ENCODE measurements at regions not wholly inside any gene's neighbourhood (a gene's known extent, or its start where the extent isn't known, plus 50 kb on each side); places are given as distances from the start of the nearest gene placed in this dataset.

DNA sequence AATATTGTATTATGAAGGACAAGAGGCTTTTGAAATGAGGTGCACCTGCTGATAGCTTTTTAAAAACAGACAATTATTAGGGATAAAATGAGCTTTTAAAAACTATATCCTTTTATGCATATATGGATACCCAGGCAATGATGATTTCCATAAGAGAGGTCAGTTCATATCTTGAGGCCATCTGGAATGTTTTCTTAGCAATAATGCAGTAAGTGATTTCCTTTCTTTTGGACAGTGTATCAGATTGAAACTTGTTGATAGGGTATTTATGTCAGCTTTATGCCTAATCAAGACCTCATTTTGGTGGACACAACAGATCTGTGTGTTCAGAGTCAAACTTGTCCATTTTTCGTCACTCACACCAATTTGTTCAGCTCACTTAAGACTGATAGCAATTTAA lies 413.5 kb upstream of the WWC1 start:
- Histone ChIP-seq H3K18ac (ENCODE audit: low read depth in 1 of 2, low read length in 2 of 2) (no peak overlapping the region), H2AK5ac (ENCODE audit: low read length, severe bottlenecking) (no peak overlapping the region), H3K23ac (ENCODE audit: low read length in 2 of 2) (no peak overlapping the region), H4K91ac (ENCODE audit: low read length) (no peak overlapping the region), H3K4me3 (ENCODE audit: insufficient read depth in 1 of 2, low read depth in 1 of 2, low read length in 2 of 2) (no peak overlapping the region), H3K79me1 (replicated peaks; ENCODE audit: low read length, poor library complexity, severe bottlenecking) (peaks cover 13% of the 10 kb centered on the region), H2AFZ (ENCODE audit: low read depth, low read length) (no peak overlapping the region), H3K14ac (ENCODE audit: low read length in 2 of 2) (no peak overlapping the region), H3K36me3 (ENCODE audit: control insufficient read depth in 1 of 2, insufficient read depth in 2 of 2, low read depth in 1 of 2, low read length in 2 of 2) (peaks cover 0 to 13% of the 10 kb centered on the region in 2 experiments), H3K9me3 (ENCODE audit: control insufficient read depth, low read length) (peaks cover 3% of the 10 kb centered on the region), H3K27ac (ENCODE audit: low read length, poor library complexity, severe bottlenecking) (no peak overlapping the region), H3K4me1 (ENCODE audit: control insufficient read depth, insufficient read depth, low read depth, low read length) (peaks cover under 1% of the 10 kb centered on the region), H2BK15ac (ENCODE audit: low read depth, poor library complexity, severe bottlenecking) (no peak overlapping the region), H3K4me2 (ENCODE audit: low read length, poor library complexity, severe bottlenecking) (no peak overlapping the region), H2BK5ac (ENCODE audit: low read depth, low read length, poor library complexity, severe bottlenecking) (no peak overlapping the region), H4K8ac (ENCODE audit: low read length) (no peak overlapping the region), H2BK120ac (ENCODE audit: low read depth, low read length) (no peak overlapping the region), H3K4ac (ENCODE audit: low read depth in 1 of 2, low read length in 2 of 2) (no peak overlapping the region), H3K27me3 (ENCODE audit: control insufficient read depth in 1 of 2, insufficient read depth in 1 of 2, low read length in 2 of 2) (peaks cover 0 to 2% of the 10 kb centered on the region in 2 experiments), H3K9ac (ENCODE audit: low read length) (no peak overlapping the region), H2BK12ac (ENCODE audit: low read length in 2 of 2) (no peak overlapping the region)
- no peak for DNase-seq
- WGBS = 100% methylated on average over 1 of the region's 1 CpG

DNA sequence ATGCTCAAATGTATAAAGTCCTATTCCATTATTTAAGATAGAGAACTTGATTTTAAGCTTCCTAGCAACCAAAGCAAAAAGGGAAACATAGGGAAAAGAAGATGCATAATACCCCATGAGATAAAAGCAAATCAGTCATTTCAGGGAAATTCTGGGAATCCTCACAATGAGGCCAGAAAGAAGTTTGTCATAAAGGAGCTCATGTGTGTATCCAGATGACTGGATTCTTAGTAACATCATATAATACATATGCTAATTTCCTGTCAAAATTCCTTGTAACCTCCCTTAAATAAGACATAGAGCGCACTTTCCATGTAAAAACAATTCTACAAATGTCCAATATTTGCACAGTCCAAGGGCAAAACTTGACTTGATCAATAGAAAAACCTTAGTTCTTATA lies 411.0 kb upstream of the WWC1 start:
- Histone ChIP-seq H3K4me1 (ENCODE audit: control insufficient read depth, insufficient read depth, low read depth, low read length) (no peaks in the 10 kb centered on the region), H3K9me3 (ENCODE audit: control insufficient read depth, low read length) (peaks cover 3% of the 10 kb centered on the region), H3K18ac (ENCODE audit: low read depth in 1 of 2, low read length in 2 of 2) (no peak overlapping the region), H3K4me2 (ENCODE audit: low read length, poor library complexity, severe bottlenecking) (no peak overlapping the region), H3K14ac (ENCODE audit: low read length in 2 of 2) (no peak overlapping the region), H4K8ac (ENCODE audit: low read length) (no peak overlapping the region), H2AK5ac (ENCODE audit: low read length, severe bottlenecking) (no peak overlapping the region), H3K4ac (ENCODE audit: low read depth in 1 of 2, low read length in 2 of 2) (no peak overlapping the region), H2BK5ac (ENCODE audit: low read depth, low read length, poor library complexity, severe bottlenecking) (no peak overlapping the region), H2BK12ac (ENCODE audit: low read length in 2 of 2) (no peak overlapping the region), H2BK120ac (ENCODE audit: low read depth, low read length) (no peak overlapping the region), H3K9ac (ENCODE audit: low read length) (no peak overlapping the region), H3K4me3 (ENCODE audit: insufficient read depth in 1 of 2, low read depth in 1 of 2, low read length in 2 of 2) (no peak overlapping the region), H3K79me1 (replicated peaks; ENCODE audit: low read length, poor library complexity, severe bottlenecking) (peaks cover 12% of the 10 kb centered on the region), H4K91ac (ENCODE audit: low read length) (no peak overlapping the region), H3K27ac (ENCODE audit: low read length, poor library complexity, severe bottlenecking) (no peak overlapping the region), H3K36me3 (ENCODE audit: control insufficient read depth in 1 of 2, insufficient read depth in 2 of 2, low read depth in 1 of 2, low read length in 2 of 2) (peaks cover 0 to 14% of the 10 kb centered on the region in 2 experiments), H3K27me3 (ENCODE audit: control insufficient read depth in 1 of 2, insufficient read depth in 1 of 2, low read length in 2 of 2) (peaks cover 0 to 2% of the 10 kb centered on the region in 2 experiments), H2BK15ac (ENCODE audit: low read depth, poor library complexity, severe bottlenecking) (no peak overlapping the region), H3K23ac (ENCODE audit: low read length in 2 of 2) (no peak overlapping the region), H2AFZ (ENCODE audit: low read depth, low read length) (no peak overlapping the region)
- 94% methylated on average over 1 of the region's 1 CpG for WGBS
- DNase-seq = no peak

DNA sequence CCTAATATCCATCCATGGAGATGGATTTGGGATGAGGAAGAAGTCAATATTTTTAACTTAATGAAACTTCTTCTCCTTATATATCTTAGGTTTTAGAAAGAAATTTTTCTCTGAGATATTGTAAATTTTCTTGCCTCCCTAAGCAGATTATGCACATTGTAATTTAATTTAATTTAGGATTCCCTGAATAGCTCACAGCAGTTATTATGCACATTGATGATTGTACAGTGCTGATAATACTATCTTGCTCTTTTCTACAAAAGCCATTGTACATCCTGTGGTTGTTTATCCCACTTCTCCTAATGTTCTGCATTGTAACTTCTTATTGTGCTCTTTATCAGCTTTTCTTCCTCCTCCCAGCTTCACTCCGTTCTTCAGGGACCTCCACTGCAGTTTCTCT lies 410.4 kb upstream of the WWC1 start:
- H3K23ac ChIP-seq (ENCODE audit: low read length in 2 of 2) = no peak overlapping the region
- DNase-seq = no peak
- no peak overlapping the region for H3K4me2 ChIP-seq (ENCODE audit: low read length, poor library complexity, severe bottlenecking)
- H3K4me1 ChIP-seq (ENCODE audit: control insufficient read depth, insufficient read depth, low read depth, low read length) = no peaks in the 10 kb centered on the region
- no peak overlapping the region for H3K18ac ChIP-seq (ENCODE audit: low read depth in 1 of 2, low read length in 2 of 2)
- no peak overlapping the region for H2AK5ac ChIP-seq (ENCODE audit: low read length, severe bottlenecking)
- H2BK120ac ChIP-seq (ENCODE audit: low read depth, low read length) = no peak overlapping the region
- no peak overlapping the region for H3K14ac ChIP-seq (ENCODE audit: low read length in 2 of 2)
- H2AFZ ChIP-seq (ENCODE audit: low read depth, low read length) = no peak overlapping the region
- no CpG with 5 or more reads among the region's 1 CpG for WGBS
- no peak overlapping the region for H3K27ac ChIP-seq (ENCODE audit: low read length, poor library complexity, severe bottlenecking)
- no peak overlapping the region for H3K4ac ChIP-seq (ENCODE audit: low read depth in 1 of 2, low read length in 2 of 2)
- H3K79me1 ChIP-seq (replicated peaks; ENCODE audit: low read length, poor library complexity, severe bottlenecking) = peaks cover 12% of the 10 kb centered on the region
- no peak overlapping the region for H4K91ac ChIP-seq (ENCODE audit: low read length)
- H3K36me3 ChIP-seq (ENCODE audit: control insufficient read depth in 1 of 2, insufficient read depth in 2 of 2, low read depth in 1 of 2, low read length in 2 of 2) = peaks cover 0 to 11% of the 10 kb centered on the region in 2 experiments
- peaks cover 0 to 2% of the 10 kb centered on the region in 2 experiments for H3K27me3 ChIP-seq (ENCODE audit: control insufficient read depth in 1 of 2, insufficient read depth in 1 of 2, low read length in 2 of 2)
- H2BK12ac ChIP-seq (ENCODE audit: low read length in 2 of 2) = no peak overlapping the region
- H2BK15ac ChIP-seq (ENCODE audit: low read depth, poor library complexity, severe bottlenecking) = no peak overlapping the region
- no peak overlapping the region for H4K8ac ChIP-seq (ENCODE audit: low read length)
- H3K4me3 ChIP-seq (ENCODE audit: insufficient read depth in 1 of 2, low read depth in 1 of 2, low read length in 2 of 2) = no peak overlapping the region
- no peak overlapping the region for H3K9ac ChIP-seq (ENCODE audit: low read length)
- no peak overlapping the region for H2BK5ac ChIP-seq (ENCODE audit: low read depth, low read length, poor library complexity, severe bottlenecking)
- H3K9me3 ChIP-seq (ENCODE audit: control insufficient read depth, low read length) = peaks cover 3% of the 10 kb centered on the region

DNA sequence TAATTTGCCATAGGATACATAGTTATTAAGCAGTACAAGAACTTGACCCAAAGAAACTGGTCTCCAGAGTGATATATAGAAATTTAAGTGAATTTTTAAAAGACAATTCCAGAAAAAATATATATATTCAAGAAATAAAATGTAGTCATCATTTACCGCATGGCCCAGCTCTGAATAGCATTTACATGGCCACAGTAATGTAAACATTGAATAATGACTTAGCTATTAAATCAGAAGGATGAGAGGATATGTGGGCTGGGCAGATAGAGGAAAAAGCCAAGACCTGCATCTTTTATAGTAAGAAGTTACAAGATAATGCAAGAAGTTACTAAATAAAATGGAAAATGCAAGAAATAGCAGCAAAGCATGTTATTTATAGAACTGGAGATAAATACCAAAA lies 405.2 kb upstream of the WWC1 start:
- WGBS = no CpG with 5 or more reads among the region's 1 CpG
- Histone ChIP-seq H3K4me1 (ENCODE audit: control insufficient read depth, insufficient read depth, low read depth, low read length) (no peaks in the 10 kb centered on the region), H3K4me3 (ENCODE audit: insufficient read depth in 1 of 2, low read depth in 1 of 2, low read length in 2 of 2) (no peak overlapping the region), H2AFZ (ENCODE audit: low read depth, low read length) (no peak overlapping the region), H2BK5ac (ENCODE audit: low read depth, low read length, poor library complexity, severe bottlenecking) (no peak overlapping the region), H4K8ac (ENCODE audit: low read length) (no peak overlapping the region), H3K9me3 (ENCODE audit: control insufficient read depth, low read length) (peaks cover 3% of the 10 kb centered on the region), H3K36me3 (ENCODE audit: control insufficient read depth in 1 of 2, insufficient read depth in 2 of 2, low read depth in 1 of 2, low read length in 2 of 2) (peaks cover 0 to 10% of the 10 kb centered on the region in 2 experiments), H3K23ac (ENCODE audit: low read length in 2 of 2) (no peak overlapping the region), H4K91ac (ENCODE audit: low read length) (no peak overlapping the region), H3K27me3 (ENCODE audit: control insufficient read depth in 1 of 2, insufficient read depth in 1 of 2, low read length in 2 of 2) (peaks cover 0 to 2% of the 10 kb centered on the region in 2 experiments), H2BK15ac (ENCODE audit: low read depth, poor library complexity, severe bottlenecking) (no peak overlapping the region), H3K79me1 (replicated peaks; ENCODE audit: low read length, poor library complexity, severe bottlenecking) (peaks cover 12% of the 10 kb centered on the region), H3K4me2 (ENCODE audit: low read length, poor library complexity, severe bottlenecking) (no peak overlapping the region), H3K9ac (ENCODE audit: low read length) (no peak overlapping the region), H3K18ac (ENCODE audit: low read depth in 1 of 2, low read length in 2 of 2) (no peak overlapping the region), H3K14ac (ENCODE audit: low read length in 2 of 2) (no peak overlapping the region), H3K4ac (ENCODE audit: low read depth in 1 of 2, low read length in 2 of 2) (no peak overlapping the region), H2BK120ac (ENCODE audit: low read depth, low read length) (no peak overlapping the region), H3K27ac (ENCODE audit: low read length, poor library complexity, severe bottlenecking) (no peak overlapping the region), H2BK12ac (ENCODE audit: low read length in 2 of 2) (no peak overlapping the region), H2AK5ac (ENCODE audit: low read length, severe bottlenecking) (no peak overlapping the region)
- DNase-seq = no peak
